ENCODE measurements at regions not wholly inside any gene's neighbourhood (a gene's known extent, or its start where the extent isn't known, plus 50 kb on each side); places are given as distances from the start of the nearest gene placed in this dataset.
A peak's percentile ranks its signal among the peaks of the same experiment; 100 is the strongest.

DNA sequence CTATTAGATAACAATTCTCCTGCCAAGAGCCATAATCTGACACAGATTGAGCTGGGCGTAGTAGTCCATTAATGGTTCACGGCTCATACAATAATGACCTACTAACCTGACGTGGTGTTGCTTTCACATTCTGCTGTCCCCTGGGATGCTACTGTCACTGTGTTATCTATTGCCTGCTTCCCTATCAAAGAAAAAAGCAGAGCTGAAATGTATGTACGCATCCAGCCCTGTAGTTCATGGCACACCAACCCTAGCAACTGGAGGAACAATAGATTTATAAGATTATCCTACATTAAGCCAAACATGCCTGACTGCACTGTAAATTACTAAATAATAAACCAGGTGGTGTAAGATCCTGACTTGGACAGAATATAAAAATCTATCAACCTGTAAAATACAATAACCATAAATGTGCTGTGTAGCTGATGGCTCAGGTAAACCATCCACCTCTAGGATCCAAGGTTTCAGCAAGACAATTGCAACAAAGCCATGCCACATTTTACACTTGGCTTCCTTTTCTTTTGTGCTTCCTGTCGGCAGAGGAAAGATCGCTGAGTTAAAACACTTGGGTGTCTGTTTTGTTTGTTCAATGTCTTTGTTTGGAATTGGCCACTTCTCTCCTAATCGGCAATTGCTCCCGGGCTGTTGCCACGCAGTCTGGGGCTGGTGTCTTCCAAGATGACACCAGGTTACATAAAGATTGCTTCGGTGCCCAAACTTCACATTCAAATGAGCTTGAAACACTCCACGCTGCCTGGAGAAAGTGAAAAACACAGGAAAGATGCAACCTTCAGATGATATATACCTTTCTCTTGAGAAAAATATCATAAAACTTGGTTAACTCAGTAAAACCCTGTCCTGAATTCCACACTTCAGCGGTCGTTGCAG lies 143.9 kb upstream of the MGMT start:
- no peak overlapping the region for H3K27ac Mint-ChIP-seq
- no peak overlapping the region for H3K4me2 ChIP-seq
- H3K27ac ChIP-seq, result no peak overlapping the region

DNA sequence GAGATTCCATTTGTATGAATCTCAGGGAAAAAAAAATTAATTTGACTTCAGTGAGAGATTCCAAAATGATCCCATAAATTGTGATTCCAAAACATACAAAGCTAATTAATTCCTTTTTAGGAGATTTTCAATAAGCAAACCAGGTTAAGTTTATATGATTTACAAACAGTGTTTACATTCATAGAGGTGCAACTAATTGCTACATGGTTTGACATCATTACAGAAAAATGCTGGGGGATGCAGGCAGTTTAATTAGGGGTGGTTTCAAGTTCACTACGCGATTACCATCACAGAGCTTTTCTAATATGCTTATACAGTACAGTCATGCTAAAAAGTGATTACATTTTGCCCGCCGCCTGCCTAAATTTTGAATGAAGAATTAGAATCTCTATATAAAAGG lies 143.2 kb upstream of the MGMT start:
- H3K4me3 Mint-ChIP-seq, result no peak overlapping the region
- H3K27ac Mint-ChIP-seq, result no peak overlapping the region
- H3K9me3 Mint-ChIP-seq, result peaks cover 6% of the 10 kb centered on the region
- Histone ChIP-seq H3K79me2 (ENCODE audit: low read depth) (no peaks in the 10 kb centered on the region), H3K27ac (no peak overlapping the region), H3K4me1 (peaks cover 4% of the 10 kb centered on the region), H2AFZ (replicated peaks) (no peak overlapping the region), H3K4me3 (no peak overlapping the region), H4K20me1 (ENCODE audit: low read depth) (no peaks in the 10 kb centered on the region), H3K36me3 (no peaks in the 10 kb centered on the region), H3K27me3 (no peaks in the 10 kb centered on the region), H3K4me2 (no peak overlapping the region), H3K9me3 (ENCODE audit: low read depth) (no peaks in the 10 kb centered on the region), H3F3A (ENCODE audit: low read depth) (no peaks in the 10 kb centered on the region), H3K9ac (no peak overlapping the region)
- DNase-seq (ENCODE audit: low spot score), result no peak
- no peaks in the 10 kb centered on the region for H3K36me3 Mint-ChIP-seq
- no peaks in the 10 kb centered on the region for H3K27me3 Mint-ChIP-seq (ENCODE audit: insufficient read depth, low read depth)
- H3K4me1 Mint-ChIP-seq, result peaks cover 9% of the 10 kb centered on the region
- no peak for TF ChIP-seq EZH2phosphoT487 (IDR thresholded peaks at IDR 0.05)
- no peak for TF ChIP-seq EZH2 (IDR thresholded peaks at IDR 0.05)
- TF ChIP-seq, protein P1, sequence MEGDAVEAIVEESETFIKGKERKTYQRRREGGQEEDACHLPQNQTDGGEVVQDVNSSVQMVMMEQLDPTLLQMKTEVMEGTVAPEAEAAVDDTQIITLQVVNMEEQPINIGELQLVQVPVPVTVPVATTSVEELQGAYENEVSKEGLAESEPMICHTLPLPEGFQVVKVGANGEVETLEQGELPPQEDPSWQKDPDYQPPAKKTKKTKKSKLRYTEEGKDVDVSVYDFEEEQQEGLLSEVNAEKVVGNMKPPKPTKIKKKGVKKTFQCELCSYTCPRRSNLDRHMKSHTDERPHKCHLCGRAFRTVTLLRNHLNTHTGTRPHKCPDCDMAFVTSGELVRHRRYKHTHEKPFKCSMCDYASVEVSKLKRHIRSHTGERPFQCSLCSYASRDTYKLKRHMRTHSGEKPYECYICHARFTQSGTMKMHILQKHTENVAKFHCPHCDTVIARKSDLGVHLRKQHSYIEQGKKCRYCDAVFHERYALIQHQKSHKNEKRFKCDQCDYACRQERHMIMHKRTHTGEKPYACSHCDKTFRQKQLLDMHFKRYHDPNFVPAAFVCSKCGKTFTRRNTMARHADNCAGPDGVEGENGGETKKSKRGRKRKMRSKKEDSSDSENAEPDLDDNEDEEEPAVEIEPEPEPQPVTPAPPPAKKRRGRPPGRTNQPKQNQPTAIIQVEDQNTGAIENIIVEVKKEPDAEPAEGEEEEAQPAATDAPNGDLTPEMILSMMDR (IDR thresholded peaks at IDR 0.05), result no peak

More for the DNA sequence above, 143.9 kb upstream of the MGMT start:
- Histone ChIP-seq H3K79me2 (ENCODE audit: low read depth) (no peaks in the 10 kb centered on the region), H3K4me3 (no peak overlapping the region), H3K9ac (no peak overlapping the region), H2AFZ (replicated peaks) (no peak overlapping the region), H3K36me3 (no peaks in the 10 kb centered on the region), H3K27me3 (no peaks in the 10 kb centered on the region), H3K9me3 (ENCODE audit: low read depth) (no peaks in the 10 kb centered on the region), H4K20me1 (ENCODE audit: low read depth) (no peaks in the 10 kb centered on the region), H3K4me1 (peaks cover 4% of the 10 kb centered on the region), H3F3A (ENCODE audit: low read depth) (no peaks in the 10 kb centered on the region)
- Mint-ChIP-seq H3K9me3 (peaks cover 6% of the 10 kb centered on the region), H3K4me1 (peaks cover 9% of the 10 kb centered on the region), H3K36me3 (no peaks in the 10 kb centered on the region), H3K27me3 (ENCODE audit: insufficient read depth, low read depth) (no peaks in the 10 kb centered on the region), H3K4me3 (no peak overlapping the region)
- DNase-seq (ENCODE audit: low spot score), result peak; percentile 63
- TF ChIP-seq EZH2phosphoT487 (IDR thresholded peaks at IDR 0.05) (no peak), EZH2 (IDR thresholded peaks at IDR 0.05) (no peak)
- TF ChIP-seq, protein P1 (IDR thresholded peaks at IDR 0.05), result no peak

DNA sequence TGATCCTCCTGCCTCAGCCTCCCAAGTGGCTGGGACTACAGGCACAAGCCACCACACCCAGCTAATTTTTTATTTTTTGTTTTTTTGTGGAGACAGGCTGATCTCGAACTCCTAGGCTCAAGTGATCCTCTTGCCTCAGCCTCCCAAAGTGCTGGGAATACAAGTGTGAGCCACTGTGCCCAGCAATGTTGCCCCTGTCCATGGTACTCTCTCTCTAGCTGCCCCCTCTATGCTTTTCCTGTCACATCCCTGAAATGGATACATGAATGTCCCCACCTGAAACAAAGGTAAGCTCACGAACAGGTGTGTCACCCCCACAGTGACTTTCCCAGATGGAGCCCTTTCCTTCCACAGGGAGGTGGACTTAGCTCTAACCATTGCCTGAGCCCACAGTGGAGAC lies 141.1 kb upstream of the MGMT start:
- no peak for DNase-seq (ENCODE audit: low spot score)
- H3K4me3 ChIP-seq, result no peak overlapping the region
- no peaks in the 10 kb centered on the region for H3K36me3 Mint-ChIP-seq
- H3F3A ChIP-seq (ENCODE audit: low read depth), result no peaks in the 10 kb centered on the region
- H3K9ac ChIP-seq, result no peak overlapping the region
- no peaks in the 10 kb centered on the region for H3K36me3 ChIP-seq
- H3K4me1 Mint-ChIP-seq, result peaks cover 14% of the 10 kb centered on the region
- peaks cover 4% of the 10 kb centered on the region for H3K4me1 ChIP-seq
- no peaks in the 10 kb centered on the region for H3K79me2 ChIP-seq (ENCODE audit: low read depth)
- H3K9me3 ChIP-seq (ENCODE audit: low read depth), result no peaks in the 10 kb centered on the region
- no peak overlapping the region for H3K27ac Mint-ChIP-seq
- peaks cover 3% of the 10 kb centered on the region for H3K9me3 Mint-ChIP-seq
- no peak overlapping the region for H3K4me2 ChIP-seq
- H2AFZ ChIP-seq (replicated peaks), result no peak overlapping the region
- H4K20me1 ChIP-seq (ENCODE audit: low read depth), result no peaks in the 10 kb centered on the region
- H3K27me3 ChIP-seq, result no peaks in the 10 kb centered on the region
- TF ChIP-seq EZH2 (IDR thresholded peaks at IDR 0.05), result no peak
- TF ChIP-seq, protein P1 (IDR thresholded peaks at IDR 0.05), result no peak
- H3K4me3 Mint-ChIP-seq, result no peak overlapping the region
- no peaks in the 10 kb centered on the region for H3K27me3 Mint-ChIP-seq (ENCODE audit: insufficient read depth, low read depth)
- no peak overlapping the region for H3K27ac ChIP-seq
